ENCODE measurements at regions not wholly inside any gene's neighbourhood (a gene's known extent, or its start where the extent isn't known, plus 50 kb on each side); places are given as distances from the start of the nearest gene placed in this dataset.
"Not testable (repeated sequence)": the region's sequence is repeated elsewhere in the genome, so short reads cannot be mapped to it uniquely, and the experiment has no call there.

- DNase-seq (ENCODE audit: low read depth in 2 of 2), result not testable (repeated sequence)
Observed at GRCh38 chr1:146715054-146715453, 223.1 kb upstream of the NBPF12 start.

DNA sequence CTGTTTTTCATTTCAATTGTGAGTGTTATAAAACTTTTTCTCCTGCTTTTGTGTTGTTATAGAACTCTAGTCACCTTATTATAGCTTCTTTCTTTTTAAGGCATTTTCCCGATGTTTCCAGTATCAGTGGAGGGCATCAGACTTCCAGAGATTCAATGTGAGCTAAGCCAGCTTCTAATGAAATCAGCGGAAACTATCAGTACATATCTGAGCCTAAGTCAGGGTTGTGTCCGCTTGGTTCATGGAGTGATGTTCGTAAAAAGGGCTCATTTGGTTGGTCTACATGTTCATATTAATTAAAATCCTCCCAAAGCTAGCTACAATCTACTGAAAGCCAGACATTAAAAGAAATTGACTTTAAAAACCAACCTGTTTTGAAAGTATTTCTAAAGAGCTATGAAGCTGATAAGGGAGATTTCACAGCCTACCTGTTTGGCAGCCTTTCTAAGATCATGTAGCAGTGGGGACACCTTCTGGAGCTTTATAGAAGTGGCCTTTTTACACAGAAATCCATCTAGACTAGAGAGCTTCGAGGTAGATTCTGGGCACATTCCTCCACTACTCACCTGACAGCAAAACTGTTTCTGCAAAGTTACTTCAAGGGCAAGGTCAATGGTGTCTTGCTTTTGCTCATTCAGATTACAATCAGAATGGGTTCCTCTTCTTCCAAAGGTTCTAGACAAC, 227.1 kb upstream of the NBPF12 start:
- DNase-seq (ENCODE audit: low read depth in 2 of 2), result peak; percentile 1 to 5

- not testable (repeated sequence) for DNase-seq (ENCODE audit: low read depth in 2 of 2)
Observed at GRCh38 chr1:146709302-146709701, 228.8 kb upstream of the NBPF12 start.

DNA sequence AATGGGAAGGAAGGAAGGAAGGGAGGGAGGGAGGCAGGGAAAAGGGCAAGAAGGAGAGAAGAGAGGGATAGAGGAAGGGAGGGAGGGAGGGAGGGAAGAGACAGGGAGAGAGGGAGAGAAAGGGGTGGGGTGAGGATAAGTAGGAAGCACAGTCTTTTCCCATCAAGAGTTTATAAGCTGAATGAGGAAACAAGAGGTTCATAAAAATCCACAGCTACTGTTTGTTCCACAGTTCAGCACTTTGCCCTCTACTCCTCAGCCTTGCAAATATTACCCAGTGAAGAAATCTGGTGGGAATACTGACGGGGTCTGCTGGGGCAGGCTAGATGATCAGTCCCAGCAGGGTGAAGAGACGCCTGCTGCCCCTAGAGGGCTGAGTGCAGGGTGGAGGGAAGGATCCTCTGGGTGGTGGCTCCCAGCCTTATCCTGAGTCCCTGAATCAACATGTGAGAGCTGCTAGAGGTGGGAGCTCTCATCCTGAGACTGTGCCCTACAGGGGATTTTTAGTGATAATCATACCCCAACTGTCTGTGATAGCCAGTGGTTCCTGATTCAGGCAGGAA, 233.9 kb upstream of the NBPF12 start:
- DNase-seq (ENCODE audit: low read depth in 2 of 2), result not testable (repeated sequence)

- peak; percentile 5 to 14 for DNase-seq (ENCODE audit: low read depth in 2 of 2)
Observed at GRCh38 chr1:146701320-146701719, 236.8 kb upstream of the NBPF12 start.

- DNase-seq (ENCODE audit: low read depth in 2 of 2), result not testable (repeated sequence)
Observed at GRCh38 chr1:146695388-146695787, 242.7 kb upstream of the NBPF12 start.

DNA sequence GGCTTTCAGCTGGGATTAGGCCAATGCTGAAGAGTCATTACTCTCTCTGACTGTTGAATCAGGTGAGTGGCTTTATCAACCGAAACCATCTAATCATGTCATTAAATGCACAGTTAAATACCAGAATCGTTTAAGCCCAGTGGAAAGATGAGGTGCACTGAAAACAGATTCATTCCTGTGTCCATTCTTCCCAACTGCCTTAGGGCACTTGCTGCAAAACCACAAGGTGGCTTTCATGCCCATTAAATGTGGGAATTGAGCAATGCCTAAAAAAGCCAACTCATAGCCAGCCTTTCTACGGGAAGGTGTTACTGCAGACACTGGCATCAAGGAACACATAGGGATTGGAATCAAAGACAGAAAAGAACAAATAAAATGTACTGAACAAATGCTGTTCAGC, 246.3 kb upstream of the NBPF12 start:
- DNase-seq (ENCODE audit: low read depth in 2 of 2), result not testable (repeated sequence)

GRCh38 chr1:146688893-146689292, 249.2 kb upstream of the NBPF12 start:
- DNase-seq (ENCODE audit: low read depth in 2 of 2), result not testable (repeated sequence)

DNA sequence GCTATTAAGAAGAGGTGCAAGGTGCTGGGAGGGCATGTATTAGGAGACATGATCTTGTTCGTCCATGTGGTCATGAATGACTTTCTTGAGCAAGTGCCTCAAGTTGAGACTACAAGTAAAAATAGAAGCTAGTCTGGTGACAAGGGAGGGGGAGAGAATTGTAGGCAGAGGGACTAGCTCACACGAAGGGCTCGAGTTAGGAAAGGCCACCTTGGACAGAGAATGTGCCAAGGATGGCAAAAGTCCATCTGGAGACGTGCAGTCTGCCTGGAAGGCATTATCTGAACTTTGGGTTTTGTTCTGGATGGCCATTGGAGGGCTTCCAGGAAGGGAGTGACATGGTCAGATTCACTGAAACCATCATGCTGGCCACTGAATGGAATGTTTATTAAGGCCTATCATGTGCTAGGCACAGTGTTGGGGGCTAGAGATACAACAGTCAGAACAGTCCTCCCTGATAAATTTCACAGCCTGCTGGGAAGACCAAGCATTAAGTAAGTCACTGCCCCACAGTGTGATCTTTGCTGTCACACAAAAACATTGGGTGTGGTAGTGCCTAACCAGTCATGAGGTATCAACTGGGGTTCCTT, 251.3 kb upstream of the NBPF12 start:
- not testable (repeated sequence) for DNase-seq (ENCODE audit: low read depth in 2 of 2)

DNA sequence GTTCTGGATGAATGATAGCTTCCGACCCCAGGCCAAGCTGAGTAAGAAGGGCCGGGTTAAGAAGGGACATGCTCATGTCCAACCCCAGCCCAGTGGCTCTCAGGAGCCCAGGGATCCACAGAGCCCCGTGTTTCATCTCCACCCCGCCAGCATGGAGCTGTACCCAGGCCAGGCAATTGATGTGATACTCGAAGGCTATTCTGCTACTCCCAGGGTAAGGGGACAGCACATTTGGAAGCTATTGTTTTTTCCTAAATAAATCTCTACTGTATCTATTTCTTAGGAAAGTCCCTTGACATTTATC, 255.0 kb upstream of the NBPF12 start:
- DNase-seq (ENCODE audit: low read depth in 2 of 2), result not testable (repeated sequence)

DNA sequence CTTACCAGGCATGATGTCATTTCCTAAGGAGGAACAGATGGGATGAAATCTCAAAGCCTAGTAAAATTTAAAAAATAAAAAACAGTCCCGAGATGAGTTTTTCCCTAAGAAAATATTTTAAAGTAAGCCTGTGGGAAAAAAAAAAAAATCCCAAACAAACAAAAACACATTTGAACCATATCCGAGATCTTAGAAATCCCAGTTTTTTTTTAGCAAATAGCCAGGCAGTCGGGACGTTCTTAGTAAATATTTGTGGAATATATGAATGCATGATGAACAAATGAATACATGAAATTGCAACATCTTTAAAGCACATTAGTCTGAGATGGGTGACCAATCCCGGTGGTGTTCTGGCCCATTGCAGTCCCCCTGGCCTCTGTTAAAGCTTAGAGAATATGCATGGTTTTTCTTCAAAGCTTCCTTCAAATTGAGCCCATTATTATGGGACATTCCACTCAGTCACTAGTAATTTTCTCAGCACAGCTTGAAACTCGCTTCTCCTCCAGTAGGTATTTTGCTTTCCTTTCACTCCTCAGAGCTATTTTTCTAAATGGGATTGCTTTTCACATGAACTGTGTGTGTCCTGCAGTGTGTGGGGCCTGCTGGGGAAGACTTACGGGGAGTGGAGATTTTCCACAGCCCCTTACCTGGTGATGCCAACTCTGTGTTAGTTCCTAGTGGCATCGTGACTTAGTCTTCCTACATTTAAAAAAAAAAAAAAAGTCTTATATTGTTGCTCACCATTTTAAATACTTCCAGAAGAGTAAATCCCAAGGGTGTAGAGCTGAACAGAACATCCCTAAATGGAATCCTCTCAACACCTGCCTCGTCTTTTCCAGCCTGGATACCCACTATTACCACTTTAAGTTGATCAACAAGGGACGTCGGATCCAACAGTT, 255.6 kb upstream of the NBPF12 start:
- DNase-seq (ENCODE audit: low read depth in 2 of 2), result peak in 1 of 2 experiments; percentile 7

GRCh38 chr1:146673729-146674299, 264.3 kb upstream of the NBPF12 start:
- DNase-seq (ENCODE audit: low read depth in 2 of 2), result peak; percentile 15 to 16

- not testable (repeated sequence) for DNase-seq (ENCODE audit: low read depth in 2 of 2)
Observed at GRCh38 chr1:146672608-146673007, 265.5 kb upstream of the NBPF12 start.

- DNase-seq (ENCODE audit: low read depth in 2 of 2), result not testable (repeated sequence)
Observed at GRCh38 chr1:146671588-146671987, 266.5 kb upstream of the NBPF12 start.

- not testable (repeated sequence) for DNase-seq (ENCODE audit: low read depth in 2 of 2)
Observed at GRCh38 chr1:146670832-146671566, 267.1 kb upstream of the NBPF12 start.

GRCh38 chr1:146666275-146666674, 271.8 kb upstream of the NBPF12 start:
- DNase-seq (ENCODE audit: low read depth in 2 of 2), result not testable (repeated sequence)

DNA sequence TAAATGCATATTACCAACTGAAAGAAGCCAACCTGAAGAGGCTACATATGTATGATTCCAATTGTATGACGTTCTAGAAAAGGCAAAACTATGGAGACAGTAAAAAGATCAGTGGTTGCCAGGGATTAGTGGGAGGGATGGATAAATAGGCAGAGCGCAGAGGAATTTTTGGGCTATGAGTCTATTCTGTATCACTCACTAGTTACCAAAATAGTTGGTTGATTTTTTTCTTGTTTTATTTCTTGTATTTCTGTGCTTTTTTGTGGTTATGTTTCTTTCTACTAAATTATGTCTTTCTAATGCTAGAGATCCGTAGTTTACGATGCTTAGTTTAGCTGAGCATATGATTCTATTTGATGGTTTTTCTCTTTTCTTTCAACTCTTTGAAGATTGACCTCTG, 277.9 kb upstream of the NBPF12 start:
- DNase-seq (ENCODE audit: low read depth in 2 of 2), result peak; percentile 22 to 35

DNA sequence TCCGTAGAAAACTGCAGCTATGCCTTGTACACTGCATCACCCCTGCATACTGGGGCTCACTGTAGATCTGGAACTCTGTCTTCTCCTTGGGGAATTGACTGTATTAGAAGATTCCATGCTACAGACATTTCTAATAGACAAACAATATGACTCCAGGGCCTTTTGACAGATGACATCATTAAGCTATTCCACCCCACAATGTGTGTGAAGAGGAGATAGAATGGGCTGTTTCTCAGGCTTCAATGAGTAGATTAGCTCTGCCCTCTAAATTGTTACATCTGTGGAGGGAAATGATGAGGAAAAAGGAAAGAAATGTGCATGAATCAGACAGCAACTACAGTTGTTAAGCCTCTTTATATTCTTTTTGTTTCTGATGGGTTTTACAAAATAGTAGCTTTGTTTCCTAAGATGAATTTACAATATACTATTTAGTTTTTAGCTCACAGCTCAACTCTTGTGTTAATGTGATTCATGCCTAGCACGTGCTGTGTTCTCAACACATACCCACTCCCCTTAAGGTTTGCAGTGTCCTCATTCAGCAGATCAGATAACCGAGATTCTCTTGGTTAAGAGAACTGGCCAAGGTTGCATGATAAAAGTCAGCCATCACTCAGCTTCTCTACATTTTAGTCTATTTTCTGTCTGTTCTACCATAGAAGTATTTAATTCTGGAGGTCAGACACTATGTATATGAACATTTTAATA, 281.6 kb upstream of the NBPF12 start:
- DNase-seq (ENCODE audit: low read depth in 2 of 2), result not testable (repeated sequence)

GRCh38 chr1:146654763-146655162, 283.4 kb upstream of the NBPF12 start:
- DNase-seq (ENCODE audit: low read depth in 2 of 2), result not testable (repeated sequence)

DNA sequence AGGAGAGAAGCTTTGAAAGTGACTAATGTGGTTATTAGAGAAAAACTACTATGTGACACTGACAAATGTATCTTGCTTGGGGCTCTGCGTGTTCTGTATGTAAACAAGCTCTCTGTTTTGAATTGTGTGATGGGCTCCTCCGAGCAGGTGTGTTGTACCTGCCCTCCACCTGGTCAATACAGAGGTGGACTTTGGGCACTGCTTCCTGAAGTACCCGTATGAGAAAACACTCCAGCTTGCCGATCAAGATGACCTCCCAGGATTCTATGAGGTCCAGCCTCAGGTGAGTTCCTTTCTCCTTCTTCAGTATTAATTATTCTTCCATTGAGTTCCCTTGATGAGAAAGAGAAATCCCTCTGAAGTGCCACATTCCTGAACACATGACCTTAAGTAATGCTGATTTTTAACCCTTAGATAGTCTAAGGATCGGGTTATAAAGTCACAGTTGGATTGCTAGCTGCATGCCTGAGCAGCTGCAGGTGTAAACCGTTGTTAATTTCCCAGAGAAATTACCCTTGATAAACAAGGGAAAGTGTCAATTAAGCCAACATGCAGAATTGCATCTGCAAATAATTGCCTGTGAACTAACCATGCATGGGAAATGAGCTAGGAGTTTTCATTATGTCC, 292.0 kb upstream of the NBPF12 start:
- DNase-seq (ENCODE audit: low read depth in 2 of 2), result not testable (repeated sequence)

Measured in fibroblast of skin of left quadriceps (primary cell).